ENCODE measurements at regions not wholly inside any gene's neighbourhood (a gene's known extent, or its start where the extent isn't known, plus 50 kb on each side); places are given as distances from the start of the nearest gene placed in this dataset.

- H3K36me3 ChIP-seq (ENCODE audit: control insufficient read depth in 2 of 2, extremely low read depth in 1 of 2, insufficient read depth in 2 of 2, low read length in 2 of 2), result no peaks in the 10 kb centered on the region
- H3K79me2 ChIP-seq (ENCODE audit: control insufficient read depth, insufficient read depth, low read length), result no peaks in the 10 kb centered on the region
- peaks cover 4% of the 10 kb centered on the region for H3K9me3 ChIP-seq (replicated peaks; ENCODE audit: control insufficient read depth, insufficient read depth, low read length)
- H2AFZ ChIP-seq (ENCODE audit: low read depth, low read length), result no peak overlapping the region
- DNase-seq (ENCODE audit: low read depth, low spot score) (no peak), FAIRE-seq (no peak)
- dilution Hi-C loops (cut with MboI; ENCODE audit: extremely low pct_ligation_motif_present, low sequenced_read_pairs) (no loop called here), intact Hi-C loops (cut with micrococcal nuclease) (no loop called here)
- H3K9me1 ChIP-seq (replicated peaks; ENCODE audit: control insufficient read depth, extremely low read depth, insufficient read depth, low read length), result no peaks in the 10 kb centered on the region
- no peaks in the 10 kb centered on the region for H3K4me1 ChIP-seq (ENCODE audit: control insufficient read depth, extremely low read depth, insufficient read depth, low read length)
- no peak overlapping the region for H3K4me2 ChIP-seq (ENCODE audit: insufficient read depth, low read length)
- no peak overlapping the region for H3K9ac ChIP-seq (replicated peaks; ENCODE audit: extremely low read depth, insufficient read depth, low read length)
- CTCF ChIA-PET, result no interaction called here
- H4K20me1 ChIP-seq (replicated peaks; ENCODE audit: control insufficient read depth, extremely low read depth, insufficient read depth, low read length), result no peaks in the 10 kb centered on the region
- no peaks in the 10 kb centered on the region for H3K27me3 ChIP-seq (ENCODE audit: control insufficient read depth in 2 of 2, insufficient read depth in 2 of 2, low read length in 2 of 2)
- BruUV-seq (replicated peaks), result no TSS peak
- POLR2A ChIA-PET, result no interaction called here
- no peak overlapping the region for H3K4me3 ChIP-seq (replicated peaks in 1 of 3; ENCODE audit: insufficient read depth in 1 of 3, low read depth in 1 of 3, low read length in 3 of 3)
- no peak overlapping the region for H3K27ac ChIP-seq (ENCODE audit: insufficient read depth, low read depth, low read length)
- TF ChIP-seq MAX (IDR thresholded peaks at IDR 0.05; ENCODE audit: insufficient read depth, insufficient read length) (no peak), GATA2 (IDR thresholded peaks at IDR 0.05; ENCODE audit: insufficient read depth, insufficient read length, low read depth, low read length) (no peak), CTCF (IDR thresholded peaks at IDR 0.05; ENCODE audit: extremely low read depth in 1 of 2, insufficient read depth in 1 of 2, low read depth in 1 of 2, low read length in 2 of 2) (no peak), MYC (IDR thresholded peaks at IDR 0.05; ENCODE audit: low read depth, low read length) (no peak), POLR2AphosphoS5 (IDR thresholded peaks at IDR 0.05; ENCODE audit: insufficient read depth, low read depth, low read length) (no peak), FOS (IDR thresholded peaks at IDR 0.05; ENCODE audit: borderline replicate concordance, insufficient read depth, low read length) (no peak)
Measured at GRCh38 chr16:51341204-51341603, 190.1 kb upstream of the SALL1 start.

GRCh38 chr16:51337662-51338061 is 186.6 kb upstream of the SALL1 start:
- no TSS peak for BruUV-seq (replicated peaks)
- Histone ChIP-seq H3K27ac (ENCODE audit: insufficient read depth, low read depth, low read length) (no peak overlapping the region), H3K4me1 (ENCODE audit: control insufficient read depth, extremely low read depth, insufficient read depth, low read length) (no peaks in the 10 kb centered on the region), H3K9me3 (replicated peaks; ENCODE audit: control insufficient read depth, insufficient read depth, low read length) (peaks cover 2% of the 10 kb centered on the region), H3K36me3 (ENCODE audit: control insufficient read depth in 2 of 2, extremely low read depth in 1 of 2, insufficient read depth in 2 of 2, low read length in 2 of 2) (no peaks in the 10 kb centered on the region), H3K27me3 (ENCODE audit: control insufficient read depth in 2 of 2, insufficient read depth in 2 of 2, low read length in 2 of 2) (no peaks in the 10 kb centered on the region), H3K4me3 (replicated peaks in 1 of 3; ENCODE audit: insufficient read depth in 1 of 3, low read depth in 1 of 3, low read length in 3 of 3) (no peak overlapping the region), H3K4me2 (ENCODE audit: insufficient read depth, low read length) (no peak overlapping the region), H3K79me2 (ENCODE audit: control insufficient read depth, insufficient read depth, low read length) (no peaks in the 10 kb centered on the region), H3K9me1 (replicated peaks; ENCODE audit: control insufficient read depth, extremely low read depth, insufficient read depth, low read length) (no peaks in the 10 kb centered on the region), H2AFZ (ENCODE audit: low read depth, low read length) (no peak overlapping the region), H3K9ac (replicated peaks; ENCODE audit: extremely low read depth, insufficient read depth, low read length) (no peak overlapping the region), H4K20me1 (replicated peaks; ENCODE audit: control insufficient read depth, extremely low read depth, insufficient read depth, low read length) (no peaks in the 10 kb centered on the region)
- FAIRE-seq (no peak), DNase-seq (ENCODE audit: low read depth, low spot score) (no peak)
- ChIA-PET POLR2A (no interaction called here), CTCF (no interaction called here)
- intact Hi-C loops (cut with micrococcal nuclease) (no loop called here), dilution Hi-C loops (cut with MboI; ENCODE audit: extremely low pct_ligation_motif_present, low sequenced_read_pairs) (no loop called here)
- TF ChIP-seq CTCF (IDR thresholded peaks at IDR 0.05; ENCODE audit: extremely low read depth in 1 of 2, insufficient read depth in 1 of 2, low read depth in 1 of 2, low read length in 2 of 2) (no peak), EZH2 (IDR thresholded peaks at IDR 0.05; ENCODE audit: borderline replicate concordance, low read depth, low read length, severe bottlenecking) (no peak), MAX (IDR thresholded peaks at IDR 0.05; ENCODE audit: insufficient read depth, insufficient read length) (no peak), FOS (IDR thresholded peaks at IDR 0.05; ENCODE audit: borderline replicate concordance, insufficient read depth, low read length) (no peak), POLR2A (IDR thresholded peaks at IDR 0.05; ENCODE audit: low read depth, low read length) (no peak), GATA2 (IDR thresholded peaks at IDR 0.05; ENCODE audit: insufficient read depth, insufficient read length, low read depth, low read length) (no peak), POLR2AphosphoS5 (IDR thresholded peaks at IDR 0.05; ENCODE audit: insufficient read depth, low read depth, low read length) (no peak), JUN (IDR thresholded peaks at IDR 0.05; ENCODE audit: borderline replicate concordance, insufficient read depth, insufficient read length, low read depth) (no peak), MYC (IDR thresholded peaks at IDR 0.05; ENCODE audit: low read depth, low read length) (no peak)

Data from endothelial cell of umbilical vein (primary cell).